Activated B cell treated with CpG ODN at 0.5 μM for 24 hours (primary cell): ENCODE measurements at regions not wholly inside any gene's neighbourhood (a gene's known extent, or its start where the extent isn't known, plus 50 kb on each side); places are given as distances from the start of the nearest gene placed in this dataset.

ENCODE experiments used
- ATAC-seq: fragments of 200-7000 bp; cut with Tn5 transposase; one replicate; pipeline ENCODE4 v1.10.0; 2021; ENCODE audit warnings: low read depth, mild to moderate bottlenecking, moderate library complexity
- CTCF ChIA-PET: fragments of 350-600 bp; sonication (Branson Sonifier 250); formaldehyde crosslinking; loops from one replicate; lab custom pipeline; 2021; ENCODE audit warnings: antibody characterized with exemption; lab: Charles Lee
- POLR2A ChIA-PET: fragments of 350-600 bp; sonication (Branson Sonifier 250); formaldehyde crosslinking; loops from one replicate; lab custom pipeline; 2021; ENCODE audit warnings: antibody characterized with exemption; lab: Charles Lee
- DNase-seq: peaks from one replicate; pipeline ENCODE4 v3.0.0; 2022
- H3K27ac Mint-ChIP-seq: one replicate; pipeline ENCODE4 v1.8.0; 2020; ENCODE audit warnings: mixed read lengths
- H3K27me3 Mint-ChIP-seq: one replicate; pipeline ENCODE4 v1.8.0; 2021; ENCODE audit warnings: mixed read lengths
- H3K36me3 Mint-ChIP-seq: one replicate; pipeline ENCODE4 v1.8.0; 2021; ENCODE audit warnings: low read depth, mixed read lengths
- H3K4me1 Mint-ChIP-seq: one replicate; pipeline ENCODE4 v1.8.0; 2021; ENCODE audit warnings: mixed read lengths
- H3K4me3 Mint-ChIP-seq: one replicate; pipeline ENCODE4 v1.8.0; 2020; ENCODE audit warnings: mild to moderate bottlenecking, mixed read lengths
- H3K9me3 Mint-ChIP-seq: one replicate; pipeline ENCODE4 v1.8.0; 2020; ENCODE audit warnings: mixed read lengths
- CTCF ChIP-seq: fragments of 200-600 bp; IDR thresholded peaks from one replicate; pipeline ENCODE4 v1.8.0; 2022; ENCODE audit warnings: antibody characterized with exemption, mild to moderate bottlenecking
- intact Hi-C: fragments of 100-400 bp; cut with micrococcal nuclease; formaldehyde crosslinking; loops from one replicate; pipeline ENCODE4 v1.15.1; 2024

GRCh38 chrX:22691966-22692565 lies 307.7 kb upstream of the DDX53 start:
- intact Hi-C loops = no loop called here
- ATAC-seq (no peak), DNase-seq (no peak)
- POLR2A ChIA-PET = no interaction called here
- Mint-ChIP-seq H3K27ac (no peak overlapping the region), H3K27me3 (no peaks in the 10 kb centered on the region), H3K36me3 (no peaks in the 10 kb centered on the region), H3K4me1 (no peaks in the 10 kb centered on the region), H3K4me3 (no peak overlapping the region), H3K9me3 (no peaks in the 10 kb centered on the region)
- no peak for TF ChIP-seq CTCF
- CTCF ChIA-PET = no interaction called here

- intact Hi-C loops = no loop called here
- no peaks in the 10 kb centered on the region for H3K27me3 Mint-ChIP-seq
- DNase-seq (no peak), ATAC-seq (no peak)
- no peaks in the 10 kb centered on the region for H3K36me3 Mint-ChIP-seq
- H3K4me3 Mint-ChIP-seq = no peak overlapping the region
- H3K9me3 Mint-ChIP-seq = no peaks in the 10 kb centered on the region
- ChIA-PET POLR2A (no interaction called here), CTCF (no interaction called here)
- no peak overlapping the region for H3K27ac Mint-ChIP-seq
- no peaks in the 10 kb centered on the region for H3K4me1 Mint-ChIP-seq
- TF ChIP-seq CTCF = no peak
Measured at GRCh38 chrX:22698151-22698550, 301.6 kb upstream of the DDX53 start.

GRCh38 chrX:22699581-22700091 lies 300.1 kb upstream of the DDX53 start:
- Mint-ChIP-seq H3K4me3 (no peak overlapping the region), H3K36me3 (no peaks in the 10 kb centered on the region), H3K9me3 (peaks cover 3% of the 10 kb centered on the region), H3K27ac (no peak overlapping the region), H3K27me3 (no peaks in the 10 kb centered on the region), H3K4me1 (no peaks in the 10 kb centered on the region)
- intact Hi-C loops = no loop called here
- no peak for DNase-seq
- ChIA-PET POLR2A (no interaction called here), CTCF (no interaction called here)
- TF ChIP-seq CTCF = no peak
- no peak for ATAC-seq

- ATAC-seq = no peak
- CTCF ChIA-PET = no interaction called here
- no peaks in the 10 kb centered on the region for H3K36me3 Mint-ChIP-seq
- no peak for DNase-seq
- no peak overlapping the region for H3K4me3 Mint-ChIP-seq
- intact Hi-C loops = no loop called here
- H3K27ac Mint-ChIP-seq = no peak overlapping the region
- H3K4me1 Mint-ChIP-seq = no peaks in the 10 kb centered on the region
- TF ChIP-seq CTCF = no peak
- no peaks in the 10 kb centered on the region for H3K9me3 Mint-ChIP-seq
- POLR2A ChIA-PET = no interaction called here
- no peaks in the 10 kb centered on the region for H3K27me3 Mint-ChIP-seq
Measured at GRCh38 chrX:22712942-22713341, 286.8 kb upstream of the DDX53 start.

GRCh38 chrX:22730542-22730941 lies 269.2 kb upstream of the DDX53 start:
- no peak overlapping the region for H3K27ac Mint-ChIP-seq
- DNase-seq (no peak), ATAC-seq (no peak)
- H3K27me3 Mint-ChIP-seq = peaks cover 2% of the 10 kb centered on the region
- no peaks in the 10 kb centered on the region for H3K36me3 Mint-ChIP-seq
- intact Hi-C loops = no loop called here
- no peaks in the 10 kb centered on the region for H3K4me1 Mint-ChIP-seq
- H3K4me3 Mint-ChIP-seq = no peak overlapping the region
- no peaks in the 10 kb centered on the region for H3K9me3 Mint-ChIP-seq
- POLR2A ChIA-PET = no interaction called here
- TF ChIP-seq CTCF = no peak
- CTCF ChIA-PET = no interaction called here
